AG09309 (cell line): ENCODE measurements at regions not wholly inside any gene's neighbourhood (a gene's known extent, or its start where the extent isn't known, plus 50 kb on each side); places are given as distances from the start of the nearest gene placed in this dataset.

Experiments
- DNase-seq: peaks from one replicate; pipeline ENCODE4 v3.0.0-alpha.2; 2010; ENCODE audit warnings: low read depth
- H3K4me3 ChIP-seq: 2 replicates; pipeline ENCODE4 v1.5.1; 2011; ENCODE audit warnings: mild to moderate bottlenecking, low read depth, low read length, moderate library complexity; ENCODE audit not compliant: control insufficient read depth
- TF ChIP-seq, protein P1 (sequence below): IDR thresholded peaks from 2 replicates; pipeline ENCODE4 v1.5.1; 2011; ENCODE audit warnings: mild to moderate bottlenecking, low read depth, low read length, inconsistent platforms; ENCODE audit not compliant: insufficient read depth, control insufficient read depth; ENCODE audit errors: missing control alignments

DNA sequence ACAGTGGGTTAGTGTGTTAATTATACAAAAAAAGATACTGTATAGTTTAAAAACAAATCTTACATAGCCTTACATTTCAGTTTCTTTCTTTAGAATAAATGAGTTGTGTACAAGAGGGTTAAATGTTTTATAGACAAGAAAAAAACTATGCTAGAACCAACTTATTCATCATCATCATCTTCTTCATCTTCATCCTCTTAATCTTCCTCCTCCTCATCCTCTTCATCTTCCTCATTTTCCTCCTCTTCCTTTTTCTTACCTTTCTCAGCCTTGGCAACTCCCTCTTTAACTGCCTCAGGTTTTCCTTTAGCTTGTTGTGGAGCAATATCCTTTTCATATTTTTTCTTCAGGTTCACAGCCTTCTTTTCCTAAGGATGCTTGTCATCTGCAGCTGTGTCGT is 53.7 kb downstream of the RPS12 start:
- TF ChIP-seq, protein P1, sequence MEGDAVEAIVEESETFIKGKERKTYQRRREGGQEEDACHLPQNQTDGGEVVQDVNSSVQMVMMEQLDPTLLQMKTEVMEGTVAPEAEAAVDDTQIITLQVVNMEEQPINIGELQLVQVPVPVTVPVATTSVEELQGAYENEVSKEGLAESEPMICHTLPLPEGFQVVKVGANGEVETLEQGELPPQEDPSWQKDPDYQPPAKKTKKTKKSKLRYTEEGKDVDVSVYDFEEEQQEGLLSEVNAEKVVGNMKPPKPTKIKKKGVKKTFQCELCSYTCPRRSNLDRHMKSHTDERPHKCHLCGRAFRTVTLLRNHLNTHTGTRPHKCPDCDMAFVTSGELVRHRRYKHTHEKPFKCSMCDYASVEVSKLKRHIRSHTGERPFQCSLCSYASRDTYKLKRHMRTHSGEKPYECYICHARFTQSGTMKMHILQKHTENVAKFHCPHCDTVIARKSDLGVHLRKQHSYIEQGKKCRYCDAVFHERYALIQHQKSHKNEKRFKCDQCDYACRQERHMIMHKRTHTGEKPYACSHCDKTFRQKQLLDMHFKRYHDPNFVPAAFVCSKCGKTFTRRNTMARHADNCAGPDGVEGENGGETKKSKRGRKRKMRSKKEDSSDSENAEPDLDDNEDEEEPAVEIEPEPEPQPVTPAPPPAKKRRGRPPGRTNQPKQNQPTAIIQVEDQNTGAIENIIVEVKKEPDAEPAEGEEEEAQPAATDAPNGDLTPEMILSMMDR, result no peak
- DNase-seq, result no peak
- H3K4me3 ChIP-seq, result no peak overlapping the region

DNA sequence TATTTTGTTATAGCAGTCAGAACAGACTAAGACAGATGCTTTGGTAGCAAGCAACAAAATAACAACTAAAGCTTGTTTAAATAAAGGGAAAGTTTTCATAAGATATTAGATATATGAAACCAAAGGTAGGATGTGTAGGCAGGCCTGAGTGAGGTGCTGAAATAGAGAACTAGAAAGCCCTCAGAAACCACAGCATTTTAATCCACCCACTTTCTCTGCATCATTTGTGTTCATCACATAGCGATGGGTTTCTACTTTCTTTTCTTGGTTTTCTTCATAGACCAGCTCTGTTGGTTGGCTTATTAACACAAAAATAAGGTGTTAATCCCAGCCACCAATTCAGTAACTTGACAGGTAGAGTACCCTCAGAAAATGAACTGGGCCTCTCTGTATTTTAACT is 58.6 kb downstream of the RPS12 start:
- TF ChIP-seq, protein P1, result no peak
- DNase-seq, result no peak
- no peak overlapping the region for H3K4me3 ChIP-seq

DNA sequence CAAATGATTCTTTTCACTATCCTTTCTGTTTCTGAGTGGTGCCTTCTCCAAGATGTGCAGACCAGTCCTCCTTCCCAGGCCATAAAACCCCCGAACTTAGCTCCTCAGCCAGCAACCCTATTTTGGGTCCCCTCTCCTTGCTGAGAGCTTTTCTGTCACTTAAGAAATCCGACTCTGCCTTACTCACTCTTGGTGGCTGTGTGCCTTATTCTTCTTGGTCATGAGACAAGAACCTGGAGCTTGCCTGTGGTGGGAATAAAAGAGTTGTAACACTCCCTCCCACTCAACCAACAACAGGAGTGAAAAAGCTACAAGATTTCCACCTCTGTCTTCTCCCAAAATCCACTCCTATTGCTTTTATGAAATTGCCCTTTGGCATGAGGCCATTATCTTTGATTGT is 62.6 kb downstream of the RPS12 start:
- TF ChIP-seq, protein P1, result no peak
- H3K4me3 ChIP-seq, result no peak overlapping the region
- DNase-seq, result no peak

DNA sequence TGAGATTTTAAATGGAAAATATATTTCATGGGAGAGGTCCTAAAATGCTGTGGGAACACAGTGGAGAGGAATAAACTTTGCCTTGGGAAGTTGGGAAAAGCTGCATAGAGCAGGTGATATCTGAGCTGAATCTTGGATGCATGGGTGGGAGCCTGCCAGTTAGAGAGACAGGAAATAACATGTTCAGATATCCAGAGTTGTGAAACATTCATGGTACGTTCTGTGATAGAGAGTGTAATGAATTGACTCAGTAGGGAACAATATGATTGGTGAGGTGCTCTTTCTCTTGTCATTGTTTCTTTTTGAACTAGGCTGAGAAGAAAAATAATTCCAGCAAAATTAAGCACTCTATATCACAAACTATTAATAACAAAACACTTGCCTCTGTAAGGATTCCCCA is 72.8 kb downstream of the RPS12 start:
- no peak for DNase-seq
- no peak overlapping the region for H3K4me3 ChIP-seq
- TF ChIP-seq, protein P1, result no peak

DNA sequence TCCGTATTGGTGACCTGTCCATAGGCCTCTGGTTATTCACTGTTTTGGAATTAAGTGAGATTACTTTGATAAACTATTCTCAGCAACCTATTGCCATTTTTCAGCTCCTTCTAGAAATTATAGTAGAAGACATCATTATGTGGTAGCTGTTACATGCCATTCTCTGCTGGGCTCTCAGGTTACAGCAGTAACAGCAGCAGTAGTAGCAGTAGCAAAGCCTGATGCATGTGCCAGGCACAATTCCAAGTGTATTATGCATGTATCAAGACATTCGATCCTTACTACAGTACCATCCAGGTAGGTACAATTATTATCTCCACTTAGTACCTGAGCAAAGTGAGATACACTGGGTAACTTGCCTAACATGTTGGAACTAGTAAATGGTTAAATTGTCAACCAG is 74.3 kb downstream of the RPS12 start:
- TF ChIP-seq, protein P1, result no peak
- DNase-seq, result no peak
- no peak overlapping the region for H3K4me3 ChIP-seq

DNA sequence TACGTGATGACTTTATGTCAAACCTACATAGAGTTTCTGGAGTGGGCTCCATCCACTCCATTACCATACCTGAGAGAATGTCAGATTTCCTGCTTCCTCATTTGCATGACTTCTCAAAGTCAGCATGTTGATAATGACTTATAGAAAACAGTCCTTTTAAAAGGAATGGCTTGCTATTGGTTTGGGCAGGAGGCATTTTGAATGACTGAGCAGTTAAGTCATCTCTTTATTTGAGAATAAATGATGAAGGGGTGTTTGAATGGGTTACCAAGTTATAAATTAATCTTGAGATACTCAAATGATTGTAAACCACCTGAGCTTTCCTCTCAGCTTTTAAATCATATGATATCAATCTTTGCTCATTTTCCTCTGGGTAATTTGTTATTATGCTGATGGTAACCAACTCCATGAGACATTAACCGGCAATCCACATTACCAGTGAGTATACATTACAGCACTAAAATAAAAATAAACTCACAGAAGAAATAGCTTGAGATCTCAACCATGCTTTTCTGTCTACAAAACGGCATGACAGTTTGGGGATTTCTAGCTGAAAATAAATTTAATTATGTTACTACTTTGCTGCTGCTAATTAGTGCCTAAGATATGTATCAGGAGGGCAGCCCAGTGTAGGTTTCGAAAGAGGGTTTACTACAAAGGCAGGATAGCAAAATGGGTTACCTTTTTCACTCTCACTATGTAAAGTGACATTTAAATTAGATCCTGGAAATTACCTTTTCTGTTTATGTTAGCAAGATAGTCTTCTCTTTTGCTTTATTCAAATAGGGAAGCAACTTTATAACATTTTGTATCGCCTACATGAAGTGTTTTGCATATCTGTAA is 78.8 kb downstream of the RPS12 start:
- H3K4me3 ChIP-seq, result no peak overlapping the region
- TF ChIP-seq, protein P1, result no peak
- no peak for DNase-seq
